HEK293 (cell line): ENCODE measurements at regions not wholly inside any gene's neighbourhood (a gene's known extent, or its start where the extent isn't known, plus 50 kb on each side); places are given as distances from the start of the nearest gene placed in this dataset.

Experiments
- CTCF ChIA-PET: fragments of 350-600 bp; formaldehyde crosslinking; extraction: SDS; loops from one replicate; lab custom pipeline; 2021; ENCODE audit warnings: antibody characterized with exemption; lab: Yijun Ruan, JAX
- POLR2A ChIA-PET: fragments of 300-600 bp; formaldehyde crosslinking; extraction: SDS; loops from one replicate; lab custom pipeline; 2020; ENCODE audit warnings: antibody characterized with exemption, inconsistent platforms; lab: Yijun Ruan, JAX
- H3K27ac ChIP-seq: fragments of 200-500 bp; sonication (Bioruptor generic); 2 replicates; pipeline ENCODE4 v1.5.1; 2014; ENCODE audit warnings: low read depth, low read length, control low read depth, inconsistent platforms; ENCODE audit errors: extremely low read depth
- H3K36me3 ChIP-seq, 2 experiments: fragments of 200-500 bp in 1 of 2; sonication (Bioruptor generic) in 1 of 2; 1 replicate in 1 of 2; 2 replicates in 1 of 2; pipeline ENCODE4 v1.5.1; 2014 to 2017; ENCODE audit warnings: inconsistent platforms in 2 of 2, low read length in 2 of 2; ENCODE audit not compliant: control insufficient read depth in 2 of 2, insufficient read depth in 1 of 2
- H3K4me1 ChIP-seq: fragments of 200-500 bp; sonication (Bioruptor generic); 2 replicates; pipeline ENCODE4 v1.5.1; 2014; ENCODE audit warnings: mild to moderate bottlenecking, low read length, inconsistent platforms; ENCODE audit not compliant: control insufficient read depth, insufficient read depth
- H3K4me3 ChIP-seq: 2 replicates; pipeline ENCODE4 v1.5.1; 2011; ENCODE audit warnings: low read depth, mild to moderate bottlenecking, control low read depth, low read length, moderate library complexity
- H3K9me3 ChIP-seq: fragments of 200-500 bp; sonication (Bioruptor generic); 2 replicates; pipeline ENCODE4 v1.5.1; 2014; ENCODE audit warnings: low read depth, low read length, inconsistent platforms; ENCODE audit not compliant: control insufficient read depth, insufficient read depth
- GLI4 ChIP-seq: fragments of 450-650 bp; formaldehyde crosslinking; IDR thresholded peaks from 2 replicates; pipeline ENCODE4 v1.5.1; 2016; ENCODE audit warnings: missing biosample characterization, missing genetic modification characterization
- HOXC10 ChIP-seq: sonication (generic); formaldehyde crosslinking; IDR thresholded peaks from 2 replicates; pipeline ENCODE4 v1.8.1; 2023; ENCODE audit warnings: mild to moderate bottlenecking, missing genetic modification reagents
- PRDM4 ChIP-seq: fragments of 450-650 bp; formaldehyde crosslinking; IDR thresholded peaks from 2 replicates; pipeline ENCODE4 v1.5.1; 2017; ENCODE audit warnings: missing biosample characterization, missing genetic modification characterization
- ZIC2 ChIP-seq: fragments of 450-650 bp; formaldehyde crosslinking; IDR thresholded peaks from 2 replicates; pipeline ENCODE4 v1.5.1; 2016; ENCODE audit warnings: missing biosample characterization, missing genetic modification characterization
- ZNF10 ChIP-seq: fragments of 450-650 bp; formaldehyde crosslinking; IDR thresholded peaks from 2 replicates; pipeline ENCODE4 v1.5.1; 2017; ENCODE audit warnings: missing biosample characterization, missing genetic modification characterization
- ZNF175 ChIP-seq: fragments of 450-650 bp; formaldehyde crosslinking; IDR thresholded peaks from 2 replicates; pipeline ENCODE4 v1.5.1; 2016; ENCODE audit warnings: missing biosample characterization, missing genetic modification characterization
- ZNF184 ChIP-seq: fragments of 450-650 bp; IDR thresholded peaks from 2 replicates; pipeline ENCODE4 v1.5.1; 2018; ENCODE audit warnings: missing biosample characterization, mild to moderate bottlenecking, missing genetic modification characterization
- ZNF221 ChIP-seq: fragments of 450-650 bp; formaldehyde crosslinking; IDR thresholded peaks from 2 replicates; pipeline ENCODE4 v1.5.1; 2017; ENCODE audit warnings: missing biosample characterization, missing genetic modification characterization, borderline replicate concordance
- ZNF580 ChIP-seq: fragments of 450-650 bp; formaldehyde crosslinking; IDR thresholded peaks from 2 replicates; pipeline ENCODE4 v1.5.1; 2016; ENCODE audit warnings: missing biosample characterization, missing genetic modification characterization
- ZNF692 ChIP-seq: fragments of 450-650 bp; formaldehyde crosslinking; IDR thresholded peaks from 2 replicates; pipeline ENCODE4 v1.5.1; 2016; ENCODE audit warnings: missing biosample characterization, missing genetic modification characterization
- ZNF701 ChIP-seq: fragments of 450-650 bp; formaldehyde crosslinking; IDR thresholded peaks from 2 replicates; pipeline ENCODE4 v1.5.1; 2016; ENCODE audit warnings: missing biosample characterization, missing genetic modification characterization
- ZNF747 ChIP-seq: fragments of 450-650 bp; formaldehyde crosslinking; IDR thresholded peaks from 2 replicates; pipeline ENCODE4 v1.5.1; 2016; ENCODE audit warnings: missing biosample characterization, missing genetic modification characterization
- ZNF76 ChIP-seq: fragments of 450-650 bp; formaldehyde crosslinking; IDR thresholded peaks from 2 replicates; pipeline ENCODE4; 2016; ENCODE audit warnings: low read depth, missing biosample characterization, missing genetic modification characterization, borderline replicate concordance
- TF ChIP-seq, protein P1 (sequence below): fragments of 450-650 bp; formaldehyde crosslinking; IDR thresholded peaks from 2 replicates; pipeline ENCODE4 v1.5.1; 2016; ENCODE audit warnings: missing biosample characterization, missing genetic modification characterization
- TF ChIP-seq, protein P2 (sequence below): fragments of 450-650 bp; formaldehyde crosslinking; IDR thresholded peaks from 2 replicates; pipeline ENCODE4 v1.5.1; 2016; ENCODE audit warnings: missing biosample characterization, missing genetic modification characterization, low read depth

DNA sequence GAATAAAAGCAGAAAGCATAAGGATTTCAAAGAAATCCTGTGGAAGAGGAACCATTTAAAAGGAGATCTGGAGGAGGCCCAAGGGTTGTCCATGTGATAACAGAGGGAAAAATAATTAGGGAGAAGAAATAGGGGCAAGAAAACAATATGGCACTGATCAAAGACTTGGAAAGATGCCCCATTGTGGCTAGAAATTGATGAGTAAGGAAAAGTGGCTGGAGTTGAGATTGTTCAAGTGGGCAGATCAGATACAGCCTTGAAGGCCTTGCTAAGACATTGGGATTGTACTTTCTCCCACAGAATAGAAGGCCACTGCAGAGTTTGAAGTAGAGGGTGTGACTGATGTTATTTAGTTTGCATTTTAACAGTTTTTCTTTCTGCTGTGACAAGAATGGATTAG is 213.3 kb downstream of the CBLN4 start:
- POLR2A ChIA-PET, result no interaction called here
- Histone ChIP-seq H3K4me1 (no peaks in the 10 kb centered on the region), H3K9me3 (no peaks in the 10 kb centered on the region), H3K36me3 (no peaks in the 10 kb centered on the region), H3K27ac (no peak overlapping the region), H3K4me3 (no peak overlapping the region)
- CTCF ChIA-PET, result no interaction called here
- TF ChIP-seq GLI4 (tag by site-specific recombination), result no peak
- TF ChIP-seq ZNF175 (tag by site-specific recombination), result no peak
- no peak for TF ChIP-seq ZNF184 (tag by site-specific recombination)

DNA sequence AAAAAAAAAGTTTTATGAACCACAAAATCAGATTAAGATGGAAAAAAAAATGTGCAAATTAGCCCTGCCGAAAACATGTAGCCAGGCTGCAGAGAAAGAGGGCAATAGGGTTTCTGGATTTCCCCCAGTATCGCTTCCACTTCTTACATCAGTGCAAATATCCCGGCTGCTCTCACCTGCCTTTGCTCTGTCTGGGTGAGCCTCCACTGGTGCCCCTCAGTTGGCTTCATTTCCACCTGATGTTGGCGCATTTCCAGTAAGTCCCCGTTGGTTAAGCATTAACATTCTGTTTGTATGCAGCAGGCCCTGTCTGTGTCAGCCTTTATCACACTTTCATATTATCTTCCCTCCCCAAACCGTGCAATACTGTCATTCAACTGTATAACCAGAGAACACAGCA is 215.1 kb downstream of the CBLN4 start:
- Histone ChIP-seq H3K4me3 (no peak overlapping the region), H3K4me1 (no peaks in the 10 kb centered on the region), H3K36me3 (no peaks in the 10 kb centered on the region), H3K27ac (no peak overlapping the region), H3K9me3 (no peaks in the 10 kb centered on the region)
- ChIA-PET POLR2A (no interaction called here), CTCF (no interaction called here)
- TF ChIP-seq, protein P1, sequence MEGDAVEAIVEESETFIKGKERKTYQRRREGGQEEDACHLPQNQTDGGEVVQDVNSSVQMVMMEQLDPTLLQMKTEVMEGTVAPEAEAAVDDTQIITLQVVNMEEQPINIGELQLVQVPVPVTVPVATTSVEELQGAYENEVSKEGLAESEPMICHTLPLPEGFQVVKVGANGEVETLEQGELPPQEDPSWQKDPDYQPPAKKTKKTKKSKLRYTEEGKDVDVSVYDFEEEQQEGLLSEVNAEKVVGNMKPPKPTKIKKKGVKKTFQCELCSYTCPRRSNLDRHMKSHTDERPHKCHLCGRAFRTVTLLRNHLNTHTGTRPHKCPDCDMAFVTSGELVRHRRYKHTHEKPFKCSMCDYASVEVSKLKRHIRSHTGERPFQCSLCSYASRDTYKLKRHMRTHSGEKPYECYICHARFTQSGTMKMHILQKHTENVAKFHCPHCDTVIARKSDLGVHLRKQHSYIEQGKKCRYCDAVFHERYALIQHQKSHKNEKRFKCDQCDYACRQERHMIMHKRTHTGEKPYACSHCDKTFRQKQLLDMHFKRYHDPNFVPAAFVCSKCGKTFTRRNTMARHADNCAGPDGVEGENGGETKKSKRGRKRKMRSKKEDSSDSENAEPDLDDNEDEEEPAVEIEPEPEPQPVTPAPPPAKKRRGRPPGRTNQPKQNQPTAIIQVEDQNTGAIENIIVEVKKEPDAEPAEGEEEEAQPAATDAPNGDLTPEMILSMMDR (tag by site-specific recombination), result no peak
- TF ChIP-seq ZNF701 (tag by site-specific recombination) (no peak), ZNF221 (tag by site-specific recombination) (no peak), ZNF76 (tag by site-specific recombination) (no peak), ZNF10 (tag by site-specific recombination) (no peak), ZIC2 (tag by site-specific recombination) (no peak), PRDM4 (tag by site-specific recombination) (no peak), HOXC10 (CRISPR knock-in tag) (no peak), ZNF580 (no peak), ZNF692 (tag by site-specific recombination) (no peak), ZNF747 (no peak)
- TF ChIP-seq, protein P2, sequence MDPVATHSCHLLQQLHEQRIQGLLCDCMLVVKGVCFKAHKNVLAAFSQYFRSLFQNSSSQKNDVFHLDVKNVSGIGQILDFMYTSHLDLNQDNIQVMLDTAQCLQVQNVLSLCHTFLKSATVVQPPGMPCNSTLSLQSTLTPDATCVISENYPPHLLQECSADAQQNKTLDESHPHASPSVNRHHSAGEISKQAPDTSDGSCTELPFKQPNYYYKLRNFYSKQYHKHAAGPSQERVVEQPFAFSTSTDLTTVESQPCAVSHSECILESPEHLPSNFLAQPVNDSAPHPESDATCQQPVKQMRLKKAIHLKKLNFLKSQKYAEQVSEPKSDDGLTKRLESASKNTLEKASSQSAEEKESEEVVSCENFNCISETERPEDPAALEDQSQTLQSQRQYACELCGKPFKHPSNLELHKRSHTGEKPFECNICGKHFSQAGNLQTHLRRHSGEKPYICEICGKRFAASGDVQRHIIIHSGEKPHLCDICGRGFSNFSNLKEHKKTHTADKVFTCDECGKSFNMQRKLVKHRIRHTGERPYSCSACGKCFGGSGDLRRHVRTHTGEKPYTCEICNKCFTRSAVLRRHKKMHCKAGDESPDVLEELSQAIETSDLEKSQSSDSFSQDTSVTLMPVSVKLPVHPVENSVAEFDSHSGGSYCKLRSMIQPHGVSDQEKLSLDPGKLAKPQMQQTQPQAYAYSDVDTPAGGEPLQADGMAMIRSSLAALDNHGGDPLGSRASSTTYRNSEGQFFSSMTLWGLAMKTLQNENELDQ, result no peak
